Adrenal gland (tissue), 9 donors: ENCODE measurements at regions not wholly inside any gene's neighbourhood (a gene's known extent, or its start where the extent isn't known, plus 50 kb on each side); places are given as distances from the start of the nearest gene placed in this dataset.

Experiments used
- DNase-seq, 7 donors: peaks; one replicate each; pipeline ENCODE4 v3.0.0-alpha.2; 2019 to 2020
- H3K27ac ChIP-seq, 5 donors: fragments of 200-600 bp; sonication (generic) in 4 of 5; 1 replicate in 3 of 5; 2 replicates in 2 of 5; pipeline versions ENCODE4 v1.5.1 to v1.8.0; 2016 to 2020; ENCODE audit warnings: mild to moderate bottlenecking in 1 of 5
- H3K27me3 ChIP-seq: fragments of 200-600 bp; 2 replicates; pipeline ENCODE4 v1.8.0; 2021
- H3K36me3 ChIP-seq, 2 donors: fragments of 200-600 bp; replicated peaks in 1 of 2; 1 replicate in 1 of 2; 2 replicates in 1 of 2; pipeline versions ENCODE4 v1.5.1 to v1.8.0; 2018 to 2022
- H3K4me1 ChIP-seq, 2 donors: fragments of 200-600 bp; replicated peaks in 1 of 2; 1 replicate in 1 of 2; 2 replicates in 1 of 2; pipeline versions ENCODE4 v1.5.1 to v1.8.0; 2018 to 2021
- H3K4me3 ChIP-seq, 4 donors: fragments of 200-600 bp; sonication (generic) in 3 of 4; one replicate each; pipeline ENCODE4 v1.5.1; 2016 to 2018
- H3K9me3 ChIP-seq, 3 donors: fragments of 200-600 bp; sonication (generic) in 1 of 3; replicated peaks in 1 of 3; 1 replicate in 2 of 3; 2 replicates in 1 of 3; pipeline versions ENCODE4 v1.5.1 to v1.8.0; 2016 to 2021
- POLR2A ChIP-seq, 2 donors: fragments of 450-650 bp; IDR thresholded peaks; one replicate each; pipeline ENCODE4 v1.6.1; 2017; ENCODE audit warnings: antibody characterized with exemption in 2 of 2, mild to moderate bottlenecking in 2 of 2, moderate library complexity in 1 of 2
- WGBS, 4 donors: extraction: QIAGEN DNeasy Blood & Tissue Kit in 2 of 4; methylation state at CpG; one replicate each; pipeline versions ENCODE4 v1.1.5 to v1.1.7; 2013 to 2017; 5-methylcytosine and 5-hydroxymethylcytosine counted together
- intact Hi-C, 2 donors: fragments of 100-400 bp; cut with DNase I; formaldehyde crosslinking; loops; one replicate each; pipeline versions ENCODE4 v1.14.1 to v1.15.0; 2022 to 2023
- TF ChIP-seq, protein P1 (sequence below), 6 experiments: fragments of 450-650 bp in 4 of 6; fragments of 200-600 bp in 2 of 6; sonication (generic) in 1 of 6; IDR thresholded peaks; 1 replicate in 5 of 6; 2 replicates in 1 of 6; pipeline versions ENCODE4 v1.5.1 to v1.8.0; 2016 to 2021; ENCODE audit warnings: antibody characterized with exemption in 6 of 6, mild to moderate bottlenecking in 2 of 6, moderate library complexity in 1 of 6
- donor health status: healthy with polysubstance abuse.
- donor health status: Bipolar disorder and iron deficiency.
- donor health status: DM: yes; HTN: yes; CAD: no.
- donor health status: DM: no; HTN: no; CAD: no.
- donor health status: DM: no; HTN: no; CAD: no.

DNA sequence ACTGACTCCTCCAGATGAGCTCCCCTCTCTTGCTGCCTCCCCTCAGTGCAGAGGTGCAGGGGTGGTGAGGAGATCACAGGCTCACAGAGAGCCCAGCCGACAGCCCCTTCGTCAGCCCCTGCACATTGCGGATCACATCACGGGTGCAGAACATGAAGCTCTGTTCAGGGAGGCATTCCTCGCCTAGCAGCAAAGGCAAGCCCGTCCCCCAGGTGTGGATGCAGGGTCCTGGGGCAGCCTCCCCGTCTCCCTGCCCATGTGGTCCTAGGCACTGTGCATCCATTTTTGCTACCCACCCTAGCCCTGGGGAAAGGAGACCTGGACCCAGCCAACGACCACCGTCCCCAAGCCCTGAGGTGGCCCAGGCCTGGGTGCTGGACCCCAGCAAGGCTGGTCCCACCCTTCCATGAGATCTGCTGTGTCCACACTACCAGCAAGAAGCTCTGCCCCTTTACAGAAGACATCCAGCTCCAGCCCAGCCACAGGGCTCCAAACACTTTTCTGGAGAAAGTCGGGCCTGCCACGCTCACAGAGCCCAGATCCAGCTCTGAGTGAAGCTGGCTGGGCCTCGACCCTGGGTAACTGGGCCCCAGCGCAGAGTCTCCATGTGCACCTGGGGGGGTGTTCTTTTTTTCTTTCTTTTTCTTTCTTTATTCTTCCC, 248.7 kb downstream of the NPHP4 start:
- intact Hi-C loops = loop anchor here in 1 of 2 donors (2.0 kb wide), 1 partner anchor 235 kb away; no protein-coding TSS in a partner anchor
- Histone ChIP-seq H3K4me1 (no peaks in the 10 kb centered on the region), H3K4me3 (no peak overlapping the region), H3K27ac (no peak overlapping the region), H3K27me3 (peaks cover 12% of the 10 kb centered on the region), H3K36me3 (no peaks in the 10 kb centered on the region), H3K9me3 (no peaks in the 10 kb centered on the region)
- 79 to 86% (median 85%) methylated on average over 5 to 13 of the region's 13 CpGs for WGBS, 4 donors
- TF ChIP-seq POLR2A (IDR thresholded peaks at IDR 0.05) = no peak
- TF ChIP-seq, protein P1, sequence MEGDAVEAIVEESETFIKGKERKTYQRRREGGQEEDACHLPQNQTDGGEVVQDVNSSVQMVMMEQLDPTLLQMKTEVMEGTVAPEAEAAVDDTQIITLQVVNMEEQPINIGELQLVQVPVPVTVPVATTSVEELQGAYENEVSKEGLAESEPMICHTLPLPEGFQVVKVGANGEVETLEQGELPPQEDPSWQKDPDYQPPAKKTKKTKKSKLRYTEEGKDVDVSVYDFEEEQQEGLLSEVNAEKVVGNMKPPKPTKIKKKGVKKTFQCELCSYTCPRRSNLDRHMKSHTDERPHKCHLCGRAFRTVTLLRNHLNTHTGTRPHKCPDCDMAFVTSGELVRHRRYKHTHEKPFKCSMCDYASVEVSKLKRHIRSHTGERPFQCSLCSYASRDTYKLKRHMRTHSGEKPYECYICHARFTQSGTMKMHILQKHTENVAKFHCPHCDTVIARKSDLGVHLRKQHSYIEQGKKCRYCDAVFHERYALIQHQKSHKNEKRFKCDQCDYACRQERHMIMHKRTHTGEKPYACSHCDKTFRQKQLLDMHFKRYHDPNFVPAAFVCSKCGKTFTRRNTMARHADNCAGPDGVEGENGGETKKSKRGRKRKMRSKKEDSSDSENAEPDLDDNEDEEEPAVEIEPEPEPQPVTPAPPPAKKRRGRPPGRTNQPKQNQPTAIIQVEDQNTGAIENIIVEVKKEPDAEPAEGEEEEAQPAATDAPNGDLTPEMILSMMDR (IDR thresholded peaks at IDR 0.05) = no peak
- no peak for DNase-seq

- no peaks in the 10 kb centered on the region for H3K9me3 ChIP-seq
- no peak overlapping the region for H3K4me3 ChIP-seq
- H3K36me3 ChIP-seq = no peaks in the 10 kb centered on the region
- no peak for DNase-seq
- H3K27me3 ChIP-seq = peaks cover 8% of the 10 kb centered on the region
- intact Hi-C loops = no loop called here
- TF ChIP-seq POLR2A (IDR thresholded peaks at IDR 0.05) = no peak
- TF ChIP-seq, protein P1 (IDR thresholded peaks at IDR 0.05) = no peak
- no peak overlapping the region for H3K27ac ChIP-seq
- H3K4me1 ChIP-seq = no peaks in the 10 kb centered on the region
- WGBS, 4 donors = 82 to 89% (median 85%) methylated on average over 9 to 14 of the region's 14 CpGs
These were observed 249.4 kb downstream of the NPHP4 start for GRCh38 chr1:5742801-5743200.

DNA sequence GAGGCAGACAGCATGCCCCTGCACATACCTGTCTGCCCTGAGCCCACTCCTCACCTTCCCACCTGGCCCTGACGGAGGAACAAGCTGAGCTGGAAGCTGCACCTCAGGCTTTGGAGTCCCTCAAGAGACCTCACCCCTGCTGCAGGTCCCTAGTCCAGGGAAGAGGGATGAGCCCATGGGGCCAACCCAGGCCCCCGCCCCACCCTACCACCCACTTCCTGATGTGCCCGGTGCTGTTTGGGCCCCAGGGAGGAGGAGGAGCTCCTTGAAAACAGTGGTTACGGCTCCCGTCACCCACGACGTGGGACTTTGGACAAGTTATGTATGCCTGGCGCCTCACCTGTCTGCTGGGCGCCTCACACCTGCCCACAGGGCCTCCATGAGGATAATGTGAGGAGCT, 250.2 kb downstream of the NPHP4 start:
- Histone ChIP-seq H3K4me3 (no peak overlapping the region), H3K9me3 (no peaks in the 10 kb centered on the region), H3K36me3 (no peaks in the 10 kb centered on the region), H3K4me1 (no peaks in the 10 kb centered on the region), H3K27ac (no peak overlapping the region), H3K27me3 (peaks cover 8% of the 10 kb centered on the region)
- TF ChIP-seq POLR2A (IDR thresholded peaks at IDR 0.05) = no peak
- TF ChIP-seq, protein P1 (IDR thresholded peaks at IDR 0.05) = no peak
- DNase-seq = no peak
- 68 to 82% (median 77%) methylated on average over 5 to 9 of the region's 9 CpGs for WGBS, 4 donors
- intact Hi-C loops = no loop called here

DNA sequence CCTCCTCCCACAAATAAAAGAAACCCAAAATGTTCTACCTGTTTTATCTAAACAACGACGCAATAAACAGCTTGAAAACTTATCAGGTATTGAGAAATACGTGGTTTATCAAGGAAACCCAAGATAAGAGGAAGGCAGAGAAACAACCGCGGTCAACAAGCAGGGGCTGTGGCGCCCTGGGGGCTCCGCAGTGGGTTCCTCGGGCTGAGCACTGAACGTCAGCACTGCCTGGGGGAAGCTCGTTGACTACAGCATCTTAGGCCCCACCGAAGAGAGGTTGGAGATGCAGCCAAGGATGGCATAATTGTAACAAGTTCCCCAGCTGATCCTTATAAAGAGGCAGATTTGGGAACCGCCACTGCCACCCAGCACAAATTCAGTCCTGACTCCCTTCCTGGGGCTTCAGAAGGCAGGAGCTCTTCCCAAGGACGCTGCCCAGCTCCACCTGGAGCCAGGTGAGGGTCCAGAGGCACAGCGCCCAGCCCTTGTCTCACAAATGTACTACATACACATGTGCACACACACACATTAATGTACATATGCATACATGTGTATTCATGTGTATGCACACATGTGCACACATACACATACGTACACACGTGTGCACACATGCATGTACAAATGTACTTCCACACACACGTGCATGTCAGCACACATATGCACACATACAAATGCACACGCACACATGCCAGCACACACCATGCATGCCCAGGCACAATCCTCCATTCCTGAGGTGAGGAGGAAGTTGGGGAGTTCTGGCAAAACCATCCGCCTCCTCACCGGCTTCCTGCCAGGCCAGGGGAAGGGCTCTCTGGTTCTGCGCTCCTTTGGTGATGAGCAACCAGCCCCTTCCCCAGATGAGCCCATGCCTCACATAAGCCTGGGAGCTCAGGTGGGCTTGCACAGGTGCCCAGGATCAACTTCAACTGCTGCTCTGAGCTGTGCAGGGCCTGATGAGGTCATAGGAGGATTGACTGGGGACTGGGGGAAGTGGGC, 251.1 kb downstream of the NPHP4 start:
- no peaks in the 10 kb centered on the region for H3K36me3 ChIP-seq
- no peaks in the 10 kb centered on the region for H3K9me3 ChIP-seq
- TF ChIP-seq, protein P1 (IDR thresholded peaks at IDR 0.05) = no peak
- no peak for TF ChIP-seq POLR2A (IDR thresholded peaks at IDR 0.05)
- no peak overlapping the region for H3K4me3 ChIP-seq
- intact Hi-C loops = no loop called here
- DNase-seq = no peak
- H3K4me1 ChIP-seq = no peaks in the 10 kb centered on the region
- 56 to 76% (median 64%) methylated on average over 15 to 21 of the region's 21 CpGs for WGBS, 4 donors
- H3K27me3 ChIP-seq = peaks cover 2% of the 10 kb centered on the region
- no peak overlapping the region for H3K27ac ChIP-seq
